ENCODE measurements at regions not wholly inside any gene's neighbourhood (a gene's known extent, or its start where the extent isn't known, plus 50 kb on each side); places are given as distances from the start of the nearest gene placed in this dataset.
A peak's percentile ranks its signal among the peaks of the same experiment; 100 is the strongest.

- TF ChIP-seq CTCFL (IDR thresholded peaks at IDR 0.05; ENCODE audit: borderline replicate concordance, insufficient read depth, low read depth, low read length, poor library complexity, severe bottlenecking): peak; percentile 19
- TF ChIP-seq, protein P1, sequence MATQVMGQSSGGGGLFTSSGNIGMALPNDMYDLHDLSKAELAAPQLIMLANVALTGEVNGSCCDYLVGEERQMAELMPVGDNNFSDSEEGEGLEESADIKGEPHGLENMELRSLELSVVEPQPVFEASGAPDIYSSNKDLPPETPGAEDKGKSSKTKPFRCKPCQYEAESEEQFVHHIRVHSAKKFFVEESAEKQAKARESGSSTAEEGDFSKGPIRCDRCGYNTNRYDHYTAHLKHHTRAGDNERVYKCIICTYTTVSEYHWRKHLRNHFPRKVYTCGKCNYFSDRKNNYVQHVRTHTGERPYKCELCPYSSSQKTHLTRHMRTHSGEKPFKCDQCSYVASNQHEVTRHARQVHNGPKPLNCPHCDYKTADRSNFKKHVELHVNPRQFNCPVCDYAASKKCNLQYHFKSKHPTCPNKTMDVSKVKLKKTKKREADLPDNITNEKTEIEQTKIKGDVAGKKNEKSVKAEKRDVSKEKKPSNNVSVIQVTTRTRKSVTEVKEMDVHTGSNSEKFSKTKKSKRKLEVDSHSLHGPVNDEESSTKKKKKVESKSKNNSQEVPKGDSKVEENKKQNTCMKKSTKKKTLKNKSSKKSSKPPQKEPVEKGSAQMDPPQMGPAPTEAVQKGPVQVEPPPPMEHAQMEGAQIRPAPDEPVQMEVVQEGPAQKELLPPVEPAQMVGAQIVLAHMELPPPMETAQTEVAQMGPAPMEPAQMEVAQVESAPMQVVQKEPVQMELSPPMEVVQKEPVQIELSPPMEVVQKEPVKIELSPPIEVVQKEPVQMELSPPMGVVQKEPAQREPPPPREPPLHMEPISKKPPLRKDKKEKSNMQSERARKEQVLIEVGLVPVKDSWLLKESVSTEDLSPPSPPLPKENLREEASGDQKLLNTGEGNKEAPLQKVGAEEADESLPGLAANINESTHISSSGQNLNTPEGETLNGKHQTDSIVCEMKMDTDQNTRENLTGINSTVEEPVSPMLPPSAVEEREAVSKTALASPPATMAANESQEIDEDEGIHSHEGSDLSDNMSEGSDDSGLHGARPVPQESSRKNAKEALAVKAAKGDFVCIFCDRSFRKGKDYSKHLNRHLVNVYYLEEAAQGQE (IDR thresholded peaks at IDR 0.05; ENCODE audit: borderline replicate concordance): peak; percentile 54; the same call in 1 of the 2 replicates
- TF ChIP-seq, protein P1 (CRISPR knock-in tag; IDR thresholded peaks at IDR 0.05; ENCODE audit: low read depth): no peak
- TF ChIP-seq CHD2 (IDR thresholded peaks at IDR 0.05; ENCODE audit: low read depth, low read length): no peak
- TF ChIP-seq, protein P2, sequence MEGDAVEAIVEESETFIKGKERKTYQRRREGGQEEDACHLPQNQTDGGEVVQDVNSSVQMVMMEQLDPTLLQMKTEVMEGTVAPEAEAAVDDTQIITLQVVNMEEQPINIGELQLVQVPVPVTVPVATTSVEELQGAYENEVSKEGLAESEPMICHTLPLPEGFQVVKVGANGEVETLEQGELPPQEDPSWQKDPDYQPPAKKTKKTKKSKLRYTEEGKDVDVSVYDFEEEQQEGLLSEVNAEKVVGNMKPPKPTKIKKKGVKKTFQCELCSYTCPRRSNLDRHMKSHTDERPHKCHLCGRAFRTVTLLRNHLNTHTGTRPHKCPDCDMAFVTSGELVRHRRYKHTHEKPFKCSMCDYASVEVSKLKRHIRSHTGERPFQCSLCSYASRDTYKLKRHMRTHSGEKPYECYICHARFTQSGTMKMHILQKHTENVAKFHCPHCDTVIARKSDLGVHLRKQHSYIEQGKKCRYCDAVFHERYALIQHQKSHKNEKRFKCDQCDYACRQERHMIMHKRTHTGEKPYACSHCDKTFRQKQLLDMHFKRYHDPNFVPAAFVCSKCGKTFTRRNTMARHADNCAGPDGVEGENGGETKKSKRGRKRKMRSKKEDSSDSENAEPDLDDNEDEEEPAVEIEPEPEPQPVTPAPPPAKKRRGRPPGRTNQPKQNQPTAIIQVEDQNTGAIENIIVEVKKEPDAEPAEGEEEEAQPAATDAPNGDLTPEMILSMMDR (IDR thresholded peaks at IDR 0.05 in 2 of 3, conservative IDR thresholded peaks at IDR 0.05 in 1 of 3; ENCODE audit: insufficient read depth in 2 of 3, low read depth in 1 of 3, low read length in 3 of 3): peak; percentile 60 to 74 (median 67)
- no peak for TF ChIP-seq ZNF75A (CRISPR knock-in tag; IDR thresholded peaks at IDR 0.05)
- no peak for TF ChIP-seq MITF (IDR thresholded peaks at IDR 0.05)
- TF ChIP-seq, protein P3, sequence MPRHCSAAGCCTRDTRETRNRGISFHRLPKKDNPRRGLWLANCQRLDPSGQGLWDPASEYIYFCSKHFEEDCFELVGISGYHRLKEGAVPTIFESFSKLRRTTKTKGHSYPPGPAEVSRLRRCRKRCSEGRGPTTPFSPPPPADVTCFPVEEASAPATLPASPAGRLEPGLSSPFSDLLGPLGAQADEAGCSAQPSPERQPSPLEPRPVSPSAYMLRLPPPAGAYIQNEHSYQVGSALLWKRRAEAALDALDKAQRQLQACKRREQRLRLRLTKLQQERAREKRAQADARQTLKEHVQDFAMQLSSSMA (CRISPR knock-in tag; IDR thresholded peaks at IDR 0.05): no peak
- TF ChIP-seq, protein P4, sequence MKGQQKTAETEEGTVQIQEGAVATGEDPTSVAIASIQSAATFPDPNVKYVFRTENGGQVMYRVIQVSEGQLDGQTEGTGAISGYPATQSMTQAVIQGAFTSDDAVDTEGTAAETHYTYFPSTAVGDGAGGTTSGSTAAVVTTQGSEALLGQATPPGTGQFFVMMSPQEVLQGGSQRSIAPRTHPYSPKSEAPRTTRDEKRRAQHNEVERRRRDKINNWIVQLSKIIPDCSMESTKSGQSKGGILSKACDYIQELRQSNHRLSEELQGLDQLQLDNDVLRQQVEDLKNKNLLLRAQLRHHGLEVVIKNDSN (CRISPR knock-in tag; IDR thresholded peaks at IDR 0.05): no peak
- TF ChIP-seq, protein P5, sequence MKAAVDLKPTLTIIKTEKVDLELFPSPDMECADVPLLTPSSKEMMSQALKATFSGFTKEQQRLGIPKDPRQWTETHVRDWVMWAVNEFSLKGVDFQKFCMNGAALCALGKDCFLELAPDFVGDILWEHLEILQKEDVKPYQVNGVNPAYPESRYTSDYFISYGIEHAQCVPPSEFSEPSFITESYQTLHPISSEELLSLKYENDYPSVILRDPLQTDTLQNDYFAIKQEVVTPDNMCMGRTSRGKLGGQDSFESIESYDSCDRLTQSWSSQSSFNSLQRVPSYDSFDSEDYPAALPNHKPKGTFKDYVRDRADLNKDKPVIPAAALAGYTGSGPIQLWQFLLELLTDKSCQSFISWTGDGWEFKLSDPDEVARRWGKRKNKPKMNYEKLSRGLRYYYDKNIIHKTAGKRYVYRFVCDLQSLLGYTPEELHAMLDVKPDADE (conservative IDR thresholded peaks at IDR 0.05; ENCODE audit: control insufficient read depth, low read depth, low read length): no peak
- TF ChIP-seq HDGF (IDR thresholded peaks at IDR 0.05): no peak
These were observed 104.9 kb downstream of the TENT5C start (continued) for GRCh38 chr1:117710710-117711109.
